Bronchial epithelial cell (primary cell): ENCODE measurements at regions not wholly inside any gene's neighbourhood (a gene's known extent, or its start where the extent isn't known, plus 50 kb on each side); places are given as distances from the start of the nearest gene placed in this dataset.

Source experiments
- DNase-seq: peaks from one replicate; pipeline ENCODE4 v3.0.0-alpha.2; 2010; ENCODE audit warnings: low read depth
- FAIRE-seq: peaks from 2 replicates; lab custom pipeline; 2011; peaks lifted over from hg19 to GRCh38; lab: Jason Lieb, UNC
- H3K27me3 ChIP-seq: 2 replicates; pipeline ENCODE4 v1.5.1; 2011; ENCODE audit warnings: low read length; ENCODE audit not compliant: control insufficient read depth, insufficient read depth
- H3K36me3 ChIP-seq: 2 replicates; pipeline ENCODE4 v1.5.1; 2011; ENCODE audit warnings: low read length; ENCODE audit not compliant: control insufficient read depth, insufficient read depth
- H3K4me3 ChIP-seq: 2 replicates; pipeline ENCODE4 v1.5.1; 2011; ENCODE audit warnings: mild to moderate bottlenecking, low read depth, low read length, control low read depth
- CTCF ChIP-seq: IDR thresholded peaks from 2 replicates; pipeline ENCODE4 v1.5.1; 2011; ENCODE audit warnings: mild to moderate bottlenecking, moderate library complexity, low read length, control low read depth, inconsistent platforms; ENCODE audit not compliant: insufficient read depth, severe bottlenecking

GRCh38 chr6:129940454-129941195 is 77.8 kb upstream of the L3MBTL3 start:
- FAIRE-seq: peak; percentile 60
- Histone ChIP-seq H3K27me3 (no peaks in the 10 kb centered on the region), H3K4me3 (no peak overlapping the region), H3K36me3 (no peaks in the 10 kb centered on the region)
- no peak for DNase-seq
- TF ChIP-seq CTCF: no peak

GRCh38 chr6:129938249-129939020 is 77.3 kb upstream of the TMEM244 start:
- FAIRE-seq (no peak), DNase-seq (peak; percentile 53)
- Histone ChIP-seq H3K4me3 (no peak overlapping the region), H3K36me3 (no peaks in the 10 kb centered on the region), H3K27me3 (no peaks in the 10 kb centered on the region)
- no peak for TF ChIP-seq CTCF

DNA sequence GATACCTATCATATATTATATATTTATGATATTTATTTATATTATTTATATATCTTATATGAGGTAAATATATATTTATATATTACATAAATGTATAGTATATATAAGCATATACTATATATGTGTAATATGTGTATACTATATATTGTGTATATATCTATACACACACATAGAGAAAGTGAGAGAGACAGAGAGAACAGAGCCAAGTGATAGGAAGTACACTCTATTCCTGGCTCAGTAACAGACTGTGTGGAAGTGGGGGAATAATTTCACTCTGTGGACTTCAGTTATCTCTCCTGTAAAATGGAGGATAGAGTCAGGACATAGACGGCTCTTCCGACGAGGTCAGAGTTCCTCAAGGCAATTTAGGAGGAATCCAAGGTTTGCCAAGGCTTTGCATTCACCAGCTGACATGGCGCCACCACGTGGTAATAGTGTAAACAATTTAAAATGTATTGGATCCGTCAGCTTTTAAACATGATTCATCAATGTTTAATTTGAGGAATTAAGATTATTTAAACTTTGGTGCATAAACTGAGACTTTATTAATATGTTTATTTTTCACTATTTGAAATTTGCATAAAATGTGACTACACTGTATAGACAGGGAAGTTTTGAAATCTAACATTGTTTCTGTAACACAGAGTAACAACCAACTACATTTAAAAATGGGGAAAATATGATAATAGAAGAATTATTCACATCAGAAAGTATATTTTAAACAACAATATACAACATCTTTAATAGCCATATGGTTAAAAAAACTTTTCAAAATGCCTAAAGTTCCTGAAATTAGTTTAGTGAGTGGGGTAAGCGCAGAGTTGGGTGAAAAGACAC is 75.4 kb upstream of the TMEM244 start:
- Histone ChIP-seq H3K27me3 (no peaks in the 10 kb centered on the region), H3K4me3 (no peak overlapping the region), H3K36me3 (no peaks in the 10 kb centered on the region)
- FAIRE-seq (no peak), DNase-seq (peak; percentile 65)
- TF ChIP-seq CTCF: peak; percentile 45

DNA sequence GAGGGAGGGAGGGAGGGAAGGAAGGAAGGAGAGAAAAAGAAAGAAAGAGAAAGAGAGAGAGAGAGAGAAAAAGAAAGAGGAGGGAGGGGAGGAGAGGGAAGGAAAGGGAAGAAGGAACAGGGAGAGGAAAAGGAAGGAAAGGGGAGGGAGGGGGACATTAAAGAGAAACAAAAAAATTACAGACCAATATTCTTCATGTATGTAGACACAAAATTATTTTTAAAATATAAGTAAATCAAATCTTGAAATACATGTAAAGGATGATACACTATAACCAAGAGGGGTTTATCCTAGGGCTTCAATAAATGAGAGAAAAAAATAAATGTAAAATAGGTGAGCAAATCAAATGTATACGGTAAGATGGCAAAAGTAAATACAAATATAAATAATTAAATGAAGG is 71.2 kb upstream of the TMEM244 start:
- FAIRE-seq: no peak
- H3K27me3 ChIP-seq: no peaks in the 10 kb centered on the region
- no peak for DNase-seq
- no peak for TF ChIP-seq CTCF
- H3K36me3 ChIP-seq: no peaks in the 10 kb centered on the region
- no peak overlapping the region for H3K4me3 ChIP-seq

- TF ChIP-seq CTCF: no peak
- DNase-seq (peak; percentile 86), FAIRE-seq (peak; percentile 89)
- Histone ChIP-seq H3K27me3 (no peaks in the 10 kb centered on the region), H3K36me3 (no peaks in the 10 kb centered on the region), H3K4me3 (no peak overlapping the region)
Measured at GRCh38 chr6:129929433-129929832, 68.3 kb upstream of the TMEM244 start.
